HuH-7.5 (cell line): ENCODE measurements at regions not wholly inside any gene's neighbourhood (a gene's known extent, or its start where the extent isn't known, plus 50 kb on each side); places are given as distances from the start of the nearest gene placed in this dataset.
"Not testable (repeated sequence)": the region's sequence is repeated elsewhere in the genome, so short reads cannot be mapped to it uniquely, and the experiment has no call there.

Experiments used
- DNase-seq: peaks from one replicate; pipeline ENCODE4 v3.0.0; 2011; ENCODE audit warnings: low spot score

DNA sequence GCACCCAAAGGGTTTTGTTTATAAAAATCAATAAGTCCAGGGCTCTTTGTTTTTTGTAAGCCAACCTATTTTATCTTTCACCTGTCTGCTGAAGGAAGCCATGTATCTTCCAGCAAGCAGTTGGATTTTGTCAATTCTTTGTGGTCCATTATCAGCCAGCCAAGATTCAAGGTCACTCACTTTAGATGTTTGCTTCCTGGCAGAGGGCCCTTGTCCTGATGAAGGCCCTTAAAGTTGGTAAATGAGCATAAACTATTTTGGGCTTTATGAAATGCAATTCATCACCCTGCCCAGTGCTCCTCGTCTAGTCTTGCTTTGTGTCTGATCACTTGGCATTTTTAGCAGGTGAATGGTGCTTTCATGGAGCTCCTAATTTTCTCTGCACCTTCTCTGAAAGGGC is 1004.2 kb downstream of the GRID1 start:
- no peak for DNase-seq

DNA sequence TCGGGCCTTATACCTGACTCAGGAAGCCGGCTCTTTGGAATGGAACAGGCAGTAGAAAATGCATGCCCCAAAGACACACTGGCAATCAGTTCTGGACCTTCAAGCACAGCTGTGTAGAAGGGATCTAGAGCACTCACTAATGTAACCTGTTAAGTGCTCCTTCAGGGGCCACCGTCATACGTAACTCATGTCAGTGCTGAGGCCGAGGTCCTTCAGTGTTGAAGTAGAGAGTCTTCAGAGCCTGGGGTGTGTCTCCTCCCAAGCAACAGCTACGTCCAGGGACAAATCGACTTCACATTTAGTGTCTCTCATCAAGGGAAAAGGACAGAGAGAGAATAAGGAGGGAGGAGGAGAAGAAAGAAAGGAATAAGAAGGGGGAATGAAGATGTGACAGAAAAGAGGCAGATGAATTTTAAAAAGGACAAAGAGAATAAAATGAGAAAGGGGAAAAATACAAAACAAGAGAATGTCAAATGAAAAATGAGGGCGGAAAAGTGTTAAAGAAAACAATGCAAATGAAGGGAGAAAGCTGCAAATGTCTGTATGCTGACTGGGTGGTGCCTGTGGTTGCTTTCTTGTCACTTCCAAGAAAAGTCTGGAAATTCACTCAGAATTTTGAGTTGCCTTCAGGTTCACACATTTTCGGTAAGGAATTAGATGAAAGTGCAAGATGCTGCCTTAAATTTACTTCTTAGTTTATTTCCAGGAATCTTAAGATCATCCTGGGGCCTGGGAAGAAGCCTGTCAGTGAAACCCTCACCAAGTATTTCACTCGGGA is 989.4 kb downstream of the GRID1 start:
- no peak for DNase-seq

DNA sequence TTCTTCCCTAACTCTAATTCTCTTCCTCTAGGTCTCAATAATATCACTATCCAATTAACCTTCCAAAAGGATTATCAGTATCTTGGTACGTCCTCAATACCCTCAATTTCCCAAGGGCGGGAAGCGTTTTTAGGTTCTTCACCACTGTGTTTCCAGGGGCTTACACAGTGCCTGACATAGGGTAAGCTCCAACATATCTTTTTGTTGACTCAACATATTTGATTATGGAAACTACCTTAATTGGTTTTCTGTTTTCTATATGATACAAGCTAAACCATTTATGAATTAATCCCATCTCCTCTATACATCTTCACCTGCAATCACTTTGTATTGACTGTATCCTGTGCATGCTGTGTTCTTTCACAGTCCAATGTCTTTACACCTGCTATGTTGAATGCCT is 987.3 kb downstream of the GRID1 start:
- no peak for DNase-seq

DNA sequence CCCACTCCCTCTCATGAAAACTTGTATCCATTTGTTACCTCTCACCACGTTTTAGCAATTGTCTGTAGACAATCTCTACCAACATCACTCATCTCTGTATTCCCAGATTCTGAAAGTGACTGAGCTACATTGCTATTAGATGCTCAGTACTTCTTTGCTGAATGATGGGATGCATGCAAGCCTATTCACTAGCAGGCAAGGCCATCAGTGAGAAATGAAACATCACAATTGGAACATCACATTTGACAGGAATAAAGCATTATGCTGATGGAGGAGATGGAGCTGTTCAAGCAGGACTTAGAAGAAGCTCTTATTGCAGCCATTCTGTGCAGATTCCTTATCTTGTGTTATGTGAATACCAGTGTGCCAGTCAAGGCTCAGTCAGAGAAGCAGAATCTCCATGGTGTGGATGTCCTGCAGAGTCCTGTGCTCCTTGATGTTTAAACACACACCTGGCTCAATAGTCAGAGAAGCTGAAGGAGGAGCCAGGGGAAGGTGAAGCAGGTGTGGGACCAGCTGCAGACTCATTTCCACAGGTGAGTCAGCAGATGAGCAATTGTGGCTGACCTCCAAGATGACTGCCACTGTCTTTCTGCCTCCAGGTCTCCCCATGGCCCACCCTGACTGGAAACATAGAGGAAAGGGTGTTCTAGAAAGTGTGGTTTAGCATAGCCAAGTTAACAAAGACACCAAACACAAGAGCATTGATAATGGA is 965.5 kb downstream of the GRID1 start:
- DNase-seq, result no peak

DNA sequence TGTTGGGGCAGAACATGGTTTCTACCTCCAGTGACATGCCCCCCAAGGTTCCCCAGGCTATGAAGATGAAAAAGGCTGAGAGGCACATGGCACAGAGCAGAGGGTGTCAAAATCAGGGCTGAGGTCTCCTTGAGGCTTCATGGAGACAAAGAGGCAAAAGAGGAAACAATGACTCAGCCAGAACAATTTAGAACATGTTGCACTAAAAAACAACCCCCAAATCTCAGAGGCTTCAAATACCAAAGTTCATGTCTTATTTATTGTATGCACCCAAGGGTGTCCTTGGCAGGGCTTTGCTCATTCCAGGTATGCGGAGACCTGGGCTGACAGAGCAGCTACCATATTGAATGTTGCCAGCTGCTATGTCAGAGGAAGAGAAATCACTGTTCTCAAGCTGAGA is 964.1 kb downstream of the GRID1 start:
- DNase-seq, result no peak

DNA sequence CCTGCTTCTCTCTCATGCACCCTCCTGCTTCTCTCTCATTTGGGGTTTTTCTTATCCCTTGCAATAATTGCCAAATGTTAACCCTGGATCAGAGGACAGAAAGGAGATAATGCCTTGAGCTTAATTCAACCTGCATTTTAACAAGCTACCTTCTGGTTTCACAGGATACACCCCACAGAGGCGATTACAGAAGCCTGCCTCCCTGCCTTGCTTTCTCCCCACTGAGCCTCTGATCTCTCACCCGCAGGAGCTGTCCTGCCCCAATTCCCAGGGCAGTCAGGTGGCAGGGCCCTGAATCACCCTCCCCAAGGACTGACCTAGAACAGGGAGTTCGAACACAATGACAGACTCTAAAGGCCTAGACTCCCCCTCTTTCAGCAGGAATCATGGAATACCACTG is 959.5 kb downstream of the GRID1 start:
- no peak for DNase-seq

DNA sequence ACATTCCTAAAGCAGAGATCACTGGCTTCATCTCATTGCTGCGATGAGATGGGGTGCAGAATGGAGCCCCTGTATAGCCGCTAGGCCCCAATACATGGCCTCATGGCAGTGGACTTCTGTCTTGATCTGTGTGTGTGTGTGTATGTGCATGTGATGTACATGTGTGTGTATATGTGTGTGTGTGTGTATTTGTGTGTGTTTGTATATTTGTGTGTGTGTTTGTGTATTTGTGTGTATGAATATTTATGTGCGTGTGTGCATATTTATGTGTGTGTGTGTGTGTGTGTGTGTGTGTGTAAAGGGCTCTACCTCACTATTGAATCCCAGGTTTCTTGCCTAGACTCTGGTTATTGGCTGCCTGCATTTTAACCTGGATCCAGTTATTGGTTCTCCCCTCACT is 958.2 kb downstream of the GRID1 start:
- DNase-seq, result no peak

DNA sequence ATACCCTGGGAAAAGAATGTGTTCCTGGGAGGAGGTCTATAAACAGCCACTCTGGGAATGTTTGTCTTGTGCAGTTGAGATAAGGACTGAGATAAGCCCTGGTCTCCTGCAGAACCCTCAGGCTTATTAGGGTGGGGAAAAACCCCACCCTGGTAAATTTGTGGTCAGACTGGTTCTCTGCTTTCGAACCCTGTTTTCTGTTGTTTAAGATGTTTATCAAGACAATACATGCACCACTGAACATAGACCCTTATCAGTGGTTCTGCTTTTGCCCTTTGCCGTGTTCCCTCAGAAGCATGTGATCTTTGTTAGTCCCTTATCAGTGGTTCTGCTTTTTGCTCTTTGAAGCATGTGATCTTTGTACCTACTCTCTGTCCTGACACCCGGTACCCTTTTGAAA is 956.0 kb downstream of the GRID1 start:
- DNase-seq, result not testable (repeated sequence)

DNA sequence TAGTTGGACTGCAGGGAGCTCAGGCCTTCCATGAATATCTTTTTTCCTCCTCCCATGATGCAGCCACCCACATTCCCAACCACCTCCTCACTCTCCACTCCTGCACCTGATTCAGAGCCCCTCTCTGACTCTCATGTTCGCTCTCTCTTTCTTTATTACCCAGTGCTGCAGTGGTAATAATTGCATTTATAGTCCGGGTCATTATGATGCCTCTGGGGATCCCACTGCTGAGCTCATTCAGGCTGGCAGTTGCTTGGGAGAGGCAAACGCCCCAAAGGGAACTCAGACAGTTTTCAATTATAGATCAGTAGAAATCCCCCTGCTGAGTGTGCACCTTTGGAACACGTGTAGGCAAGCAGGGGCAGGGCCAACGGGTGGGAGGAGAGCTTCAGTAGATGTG is 953.0 kb downstream of the GRID1 start:
- DNase-seq, result no peak

DNA sequence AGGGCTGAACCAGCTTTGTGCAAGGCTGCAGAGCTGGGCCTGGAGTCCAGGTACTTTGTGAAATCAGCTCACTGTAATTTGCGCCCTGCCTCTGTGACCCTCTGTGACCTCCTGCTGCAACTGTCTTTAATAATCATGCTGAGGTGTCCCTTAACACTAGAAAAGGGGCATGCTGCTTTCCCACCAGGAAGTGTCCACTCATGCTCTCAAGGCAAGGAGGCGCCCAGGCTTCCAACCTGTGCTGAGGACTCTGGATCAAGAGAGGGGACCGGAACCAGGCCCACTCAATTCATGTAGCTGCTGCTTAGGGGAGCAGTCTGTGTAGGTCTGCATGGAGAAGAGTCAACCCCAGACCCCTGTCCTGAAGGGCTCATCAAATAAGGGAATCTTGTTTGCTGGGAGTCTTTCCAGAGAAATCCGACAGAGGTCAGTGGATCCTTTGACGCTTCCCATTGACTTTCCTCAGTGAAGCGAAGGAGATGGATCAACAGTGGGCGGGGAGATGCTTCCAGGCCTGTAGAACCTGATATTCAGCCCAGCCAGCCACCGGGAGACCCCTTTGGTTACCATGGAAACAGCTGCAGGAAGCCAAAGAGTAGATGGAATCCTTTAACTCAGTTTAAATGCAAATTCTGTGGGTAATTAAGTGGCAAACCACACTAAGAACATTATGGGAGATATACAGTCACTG is 945.9 kb downstream of the GRID1 start:
- DNase-seq, result no peak

DNA sequence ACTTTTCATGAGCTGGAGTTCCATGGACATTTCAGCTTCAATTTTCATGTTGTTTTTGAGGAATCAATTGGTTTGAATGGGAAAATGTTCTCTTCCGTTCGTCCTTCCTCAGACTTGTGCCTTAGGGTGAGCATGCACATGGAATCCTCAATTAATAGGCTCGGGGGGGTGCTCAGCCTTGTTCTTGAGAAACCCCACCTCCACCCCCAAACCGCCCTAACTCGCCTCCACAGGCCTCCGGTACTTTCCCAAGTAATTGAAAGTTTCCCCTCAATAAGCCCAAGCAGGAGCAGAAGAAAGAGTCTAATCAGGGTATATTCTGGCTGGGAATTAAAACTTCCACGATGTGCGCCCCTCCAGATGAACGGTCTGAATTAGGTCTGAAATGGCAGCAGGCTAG is 945.2 kb downstream of the GRID1 start:
- no peak for DNase-seq

DNA sequence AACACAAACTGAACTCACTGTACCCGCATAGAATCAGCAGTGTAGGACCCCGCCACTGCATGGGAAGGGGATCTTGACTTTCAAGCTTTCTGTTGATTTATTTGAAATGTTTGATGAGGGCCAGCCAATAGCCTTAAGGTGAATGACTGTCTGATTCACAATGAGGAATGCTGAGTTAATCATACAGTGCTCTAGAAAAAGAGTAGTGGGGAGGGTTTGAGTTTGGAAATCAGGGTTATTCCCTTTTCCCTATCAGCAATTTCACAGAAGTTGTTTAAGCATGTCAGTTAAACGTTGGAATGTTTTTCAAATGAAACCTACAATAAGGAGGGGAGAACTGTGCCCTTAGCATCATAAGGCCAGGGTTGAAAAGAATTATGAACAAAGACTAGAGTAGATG is 937.5 kb downstream of the GRID1 start:
- DNase-seq, result no peak

DNA sequence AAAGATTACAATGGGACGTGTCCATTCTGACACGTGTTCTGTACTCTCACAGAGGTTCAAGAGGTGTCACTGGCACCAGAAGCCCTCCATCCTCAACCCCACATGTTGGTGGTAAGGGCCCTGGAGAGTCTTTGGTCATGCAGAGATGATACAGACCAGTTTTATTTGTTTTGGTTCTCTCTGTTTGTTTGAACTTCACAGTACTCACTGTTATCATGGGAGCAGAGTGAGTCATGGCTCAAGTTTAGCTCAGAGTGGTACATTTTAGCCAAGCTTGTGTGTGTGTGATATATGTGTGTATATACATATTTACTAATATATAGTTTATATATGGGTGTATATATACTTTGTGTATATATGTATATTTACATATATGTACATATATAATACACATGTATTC is 935.6 kb downstream of the GRID1 start:
- no peak for DNase-seq

DNA sequence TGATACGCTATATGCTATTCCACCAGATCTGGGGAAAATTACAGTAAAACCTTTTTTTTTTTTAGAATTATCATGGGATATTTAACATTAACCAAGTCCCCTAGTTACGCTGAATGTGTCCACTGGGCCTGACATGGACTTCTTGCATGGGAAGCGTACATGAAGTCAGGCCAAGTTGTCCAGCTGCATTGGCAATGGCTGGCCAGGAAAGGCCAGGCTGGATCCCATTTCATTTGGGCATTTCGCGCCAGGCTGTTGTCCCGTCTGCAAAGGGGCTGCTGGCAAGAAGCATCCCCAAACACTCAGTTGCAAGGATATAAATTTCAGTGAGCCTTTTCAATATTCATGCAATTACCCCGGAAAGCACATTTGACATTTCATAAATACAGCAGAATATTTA is 933.3 kb downstream of the GRID1 start:
- no peak for DNase-seq

DNA sequence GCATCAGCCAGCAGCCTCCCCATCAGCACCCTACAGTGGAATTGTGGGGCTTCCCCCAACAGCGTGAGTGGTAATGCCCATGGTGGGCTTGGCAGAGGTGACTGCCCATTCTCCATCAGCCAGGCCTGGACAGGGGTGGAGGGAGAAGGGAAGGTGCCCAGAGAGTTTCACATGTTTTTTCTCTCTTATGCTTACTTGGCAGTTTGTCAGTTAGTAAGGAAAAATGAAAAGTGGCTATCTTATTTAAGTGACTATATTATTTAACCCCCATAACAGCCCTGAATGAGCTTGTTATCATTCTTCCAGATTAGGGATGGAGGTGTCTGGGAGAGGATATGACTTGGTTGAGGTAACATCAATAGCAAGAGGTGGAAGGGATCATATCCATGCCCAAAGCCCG is 921.7 kb downstream of the GRID1 start:
- DNase-seq, result no peak

DNA sequence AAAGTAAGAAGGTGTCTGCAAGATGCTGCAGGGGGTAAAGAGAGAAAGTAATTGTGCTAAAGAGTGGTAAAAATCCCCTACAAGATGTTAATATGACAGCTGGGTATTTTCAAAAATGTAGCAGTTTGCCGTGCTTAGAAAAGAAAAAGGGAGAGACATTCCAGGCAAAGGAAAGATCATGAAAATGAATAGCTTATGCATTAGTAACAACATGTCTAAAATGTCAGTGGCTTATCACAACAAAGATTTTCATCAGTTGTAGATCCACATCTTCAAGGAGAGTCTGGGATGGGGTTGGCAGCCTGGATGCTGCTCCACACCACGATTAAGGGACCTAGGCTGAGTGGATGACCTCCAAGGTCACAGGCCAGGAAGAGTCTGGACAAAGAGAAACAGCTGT is 920.9 kb downstream of the GRID1 start:
- no peak for DNase-seq

DNA sequence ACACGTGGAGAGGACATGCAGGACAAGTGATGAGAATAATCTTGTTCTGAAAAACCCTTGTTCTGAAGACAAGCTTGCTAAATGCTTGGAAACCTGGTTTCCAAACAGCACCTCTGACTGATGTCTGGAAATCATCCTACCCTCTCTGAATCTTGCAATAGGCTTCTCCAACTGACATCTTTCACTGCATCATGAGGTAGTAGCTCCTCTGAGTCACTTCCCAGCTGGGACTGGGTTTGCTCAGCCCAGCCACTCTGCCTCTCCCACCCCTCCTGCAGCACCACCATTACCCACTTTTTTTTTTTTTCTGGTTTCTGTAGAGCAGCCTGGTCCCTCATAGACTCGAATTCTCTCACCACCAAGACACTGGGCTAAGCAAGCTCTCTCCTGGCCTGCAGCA is 919.8 kb downstream of the GRID1 start:
- no peak for DNase-seq

DNA sequence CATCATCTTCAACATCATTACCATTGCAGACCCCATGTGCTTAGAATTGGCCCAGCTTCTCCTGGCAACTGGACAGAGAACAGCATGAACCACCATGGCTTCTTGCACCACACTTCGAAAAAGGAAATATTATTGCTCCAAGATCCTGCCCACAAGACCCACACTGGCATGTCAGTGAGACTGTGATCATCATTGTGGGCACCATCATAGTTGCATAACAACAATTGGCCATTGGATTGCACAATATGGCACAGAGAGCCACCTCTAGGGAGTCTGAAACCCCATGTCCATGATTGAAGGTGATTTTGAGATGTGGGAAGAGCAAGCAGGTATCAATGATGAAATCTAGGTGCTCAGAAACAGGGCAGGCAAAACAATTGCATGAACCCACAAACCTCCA is 918.9 kb downstream of the GRID1 start:
- DNase-seq, result no peak

DNA sequence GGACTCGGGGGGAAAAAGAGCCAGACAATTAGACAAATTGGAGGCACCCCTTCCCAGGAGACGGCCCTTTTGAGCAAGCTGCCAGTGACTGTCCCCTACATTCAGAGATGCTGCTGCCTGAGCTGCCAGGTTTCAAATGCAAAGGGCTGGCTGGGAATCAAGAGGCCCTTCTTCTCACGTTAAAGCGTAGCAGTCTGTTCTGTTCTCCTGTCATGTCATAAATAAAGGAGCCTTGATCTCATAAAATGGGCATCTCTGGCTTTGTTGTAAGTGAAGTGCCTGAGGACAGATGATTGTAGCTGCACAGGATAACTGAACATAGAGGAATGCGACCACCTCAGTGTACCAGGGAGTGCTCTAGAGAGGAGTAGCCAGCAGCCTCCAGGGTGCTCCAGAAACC is 917.9 kb downstream of the GRID1 start:
- DNase-seq, result no peak

DNA sequence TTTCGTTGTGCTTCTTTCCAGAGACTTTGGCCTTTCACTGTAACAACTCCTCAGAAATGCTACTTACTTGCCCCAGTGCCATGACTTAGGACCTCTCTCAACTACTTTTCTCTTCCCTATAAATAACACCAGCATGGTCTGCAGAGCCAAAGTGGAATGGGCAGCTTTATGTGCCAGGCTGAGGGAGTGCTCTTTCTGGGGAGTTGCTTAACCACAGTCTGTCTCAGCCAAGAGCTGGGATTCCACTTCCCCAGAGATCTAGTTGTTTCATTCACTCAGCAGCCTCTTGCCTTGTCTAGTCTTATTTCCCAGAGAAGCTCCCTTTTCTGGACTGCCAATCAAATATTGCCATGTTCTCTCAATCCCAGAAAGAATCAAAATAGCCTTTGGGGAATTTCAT is 912.2 kb downstream of the GRID1 start:
- DNase-seq, result no peak

DNA sequence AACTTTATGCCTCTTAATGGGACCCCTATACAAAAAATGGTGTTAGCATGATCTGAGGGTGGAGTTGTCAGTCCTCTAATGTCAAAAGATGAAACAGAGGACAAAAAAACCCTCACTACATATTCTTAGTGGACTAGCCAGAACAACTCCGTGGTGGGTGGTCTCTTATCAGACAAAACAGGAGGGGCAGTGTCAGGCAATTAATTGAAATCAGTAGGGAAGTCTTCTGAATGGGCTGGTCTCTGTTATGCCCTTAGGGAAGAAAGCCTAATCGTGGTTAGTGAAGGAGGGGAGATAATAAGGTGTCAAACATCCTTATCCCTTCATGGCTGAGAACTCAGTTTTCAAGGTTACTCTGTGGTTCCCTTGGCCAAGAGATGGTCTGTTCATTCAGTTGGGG is 909.4 kb downstream of the GRID1 start:
- no peak for DNase-seq

DNA sequence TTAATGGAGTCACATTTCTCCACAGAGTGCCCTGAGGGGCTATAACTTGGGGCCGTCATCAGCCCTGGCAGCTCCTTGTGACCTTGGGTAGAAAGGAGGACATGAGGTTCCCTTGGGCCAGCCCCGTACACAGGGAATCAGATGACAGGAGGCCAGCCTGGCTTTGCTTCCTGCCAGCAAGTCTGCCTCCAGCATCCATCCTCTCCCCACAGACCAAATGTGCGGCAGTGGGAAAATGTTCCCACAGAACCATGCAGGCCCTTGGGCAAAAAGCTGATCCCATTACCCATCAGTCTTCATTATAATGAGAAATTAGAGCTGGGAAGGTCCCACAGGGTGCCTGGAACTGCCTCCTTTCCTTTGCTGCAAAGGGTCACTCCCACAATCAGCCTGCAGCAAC is 908.3 kb downstream of the GRID1 start:
- no peak for DNase-seq

DNA sequence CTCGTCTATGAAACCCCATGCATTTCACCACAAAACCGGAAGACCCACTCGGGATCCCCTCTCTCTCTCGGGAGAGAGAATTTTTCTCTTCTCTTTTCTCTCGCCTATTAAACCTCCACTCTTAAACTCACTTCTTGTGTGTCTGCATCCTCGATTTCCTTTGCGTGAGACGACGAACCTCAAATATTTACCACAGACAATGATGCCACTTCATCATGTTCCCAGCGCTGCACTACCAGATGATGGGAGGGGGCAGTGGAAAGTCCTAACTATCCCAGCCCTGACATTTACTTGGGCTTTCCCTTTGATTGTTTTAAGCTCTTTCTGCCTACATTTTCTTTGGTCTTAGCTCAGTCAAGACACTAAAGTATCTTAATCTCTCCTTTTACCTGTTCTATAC is 906.7 kb downstream of the GRID1 start:
- DNase-seq, result no peak
